Lower leg skin (tissue), 3 donors: ENCODE measurements at regions not wholly inside any gene's neighbourhood (a gene's known extent, or its start where the extent isn't known, plus 50 kb on each side); places are given as distances from the start of the nearest gene placed in this dataset.

Experiments
- CTCF ChIP-seq, 3 donors: fragments of 450-650 bp; IDR thresholded peaks; one replicate each; pipeline ENCODE4 v1.5.1; 2016; ENCODE audit warnings: antibody characterized with exemption in 3 of 3, mild to moderate bottlenecking in 3 of 3, moderate library complexity in 2 of 3
- POLR2A ChIP-seq, 2 donors: fragments of 450-650 bp; IDR thresholded peaks; one replicate each; pipeline ENCODE4 v1.6.1; 2016 to 2017; ENCODE audit warnings: antibody characterized with exemption in 2 of 2, mild to moderate bottlenecking in 1 of 2, moderate library complexity in 1 of 2

GRCh38 chr7:156051884-156052283 is 239.6 kb upstream of the SHH start:
- TF ChIP-seq POLR2A (IDR thresholded peaks at IDR 0.05) (no peak), CTCF (IDR thresholded peaks at IDR 0.05) (no peak)
